HEK293 (cell line): ENCODE measurements at regions not wholly inside any gene's neighbourhood (a gene's known extent, or its start where the extent isn't known, plus 50 kb on each side); places are given as distances from the start of the nearest gene placed in this dataset.
A peak's percentile ranks its signal among the peaks of the same experiment; 100 is the strongest.

ENCODE experiments used
- CTCF ChIA-PET: fragments of 350-600 bp; formaldehyde crosslinking; extraction: SDS; loops from one replicate; lab custom pipeline; 2021; ENCODE audit warnings: antibody characterized with exemption; lab: Yijun Ruan, JAX
- POLR2A ChIA-PET: fragments of 300-600 bp; formaldehyde crosslinking; extraction: SDS; loops from one replicate; lab custom pipeline; 2020; ENCODE audit warnings: antibody characterized with exemption, inconsistent platforms; lab: Yijun Ruan, JAX
- H3K27ac ChIP-seq: fragments of 200-500 bp; sonication (Bioruptor generic); 2 replicates; pipeline ENCODE4 v1.5.1; 2014; ENCODE audit warnings: low read depth, low read length, control low read depth, inconsistent platforms; ENCODE audit errors: extremely low read depth
- H3K36me3 ChIP-seq, 2 experiments: fragments of 200-500 bp in 1 of 2; sonication (Bioruptor generic) in 1 of 2; 1 replicate in 1 of 2; 2 replicates in 1 of 2; pipeline ENCODE4 v1.5.1; 2014 to 2017; ENCODE audit warnings: inconsistent platforms in 2 of 2, low read length in 2 of 2; ENCODE audit not compliant: control insufficient read depth in 2 of 2, insufficient read depth in 1 of 2
- H3K4me1 ChIP-seq: fragments of 200-500 bp; sonication (Bioruptor generic); 2 replicates; pipeline ENCODE4 v1.5.1; 2014; ENCODE audit warnings: mild to moderate bottlenecking, low read length, inconsistent platforms; ENCODE audit not compliant: control insufficient read depth, insufficient read depth
- H3K4me3 ChIP-seq: 2 replicates; pipeline ENCODE4 v1.5.1; 2011; ENCODE audit warnings: low read depth, mild to moderate bottlenecking, control low read depth, low read length, moderate library complexity
- H3K9me3 ChIP-seq: fragments of 200-500 bp; sonication (Bioruptor generic); 2 replicates; pipeline ENCODE4 v1.5.1; 2014; ENCODE audit warnings: low read depth, low read length, inconsistent platforms; ENCODE audit not compliant: control insufficient read depth, insufficient read depth
- GLI2 ChIP-seq: fragments of 450-650 bp; formaldehyde crosslinking; IDR thresholded peaks from 2 replicates; pipeline ENCODE4; 2017; ENCODE audit warnings: missing biosample characterization, missing genetic modification characterization, low read depth, borderline replicate concordance
- HOXD13 ChIP-seq: sonication (generic); formaldehyde crosslinking; IDR thresholded peaks from 2 replicates; pipeline ENCODE4 v1.8.0; 2022; ENCODE audit warnings: missing genetic modification reagents, borderline replicate concordance
- INSM2 ChIP-seq: fragments of 450-650 bp; formaldehyde crosslinking; IDR thresholded peaks from 2 replicates; pipeline ENCODE4 v1.5.1; 2016; ENCODE audit warnings: missing biosample characterization, missing genetic modification characterization
- KLF10 ChIP-seq: fragments of 450-650 bp; IDR thresholded peaks from 2 replicates; pipeline ENCODE4 v1.5.1; 2018; ENCODE audit warnings: missing biosample characterization, mild to moderate bottlenecking, missing genetic modification characterization
- KLF7 ChIP-seq: fragments of 450-650 bp; formaldehyde crosslinking; IDR thresholded peaks from 2 replicates; pipeline ENCODE4 v1.5.1; 2016; ENCODE audit warnings: missing biosample characterization, missing genetic modification characterization, borderline replicate concordance
- KLF8 ChIP-seq: fragments of 450-650 bp; formaldehyde crosslinking; IDR thresholded peaks from 2 replicates; pipeline ENCODE4 v1.5.1; 2016; ENCODE audit warnings: missing biosample characterization, missing genetic modification characterization
- PRDM6 ChIP-seq: fragments of 450-650 bp; formaldehyde crosslinking; IDR thresholded peaks from 2 replicates; pipeline ENCODE4 v1.5.1; 2017; ENCODE audit warnings: missing biosample characterization, missing genetic modification characterization
- ZBTB11 ChIP-seq: fragments of 450-650 bp; formaldehyde crosslinking; conservative IDR thresholded peaks from 2 replicates; pipeline ENCODE4 v1.5.1; 2016; ENCODE audit warnings: low read depth, missing biosample characterization, missing genetic modification characterization
- ZBTB17 ChIP-seq: fragments of 450-650 bp; formaldehyde crosslinking; IDR thresholded peaks from 2 replicates; pipeline ENCODE4 v1.5.1; 2016; ENCODE audit warnings: missing biosample characterization, missing genetic modification characterization
- ZBTB26 ChIP-seq: fragments of 450-650 bp; formaldehyde crosslinking; optimal IDR thresholded peaks from 2 replicates; pipeline ENCODE3; 2016; ENCODE audit warnings: missing biosample characterization, mild to moderate bottlenecking, missing genetic modification characterization
- ZFP37 ChIP-seq: fragments of 450-650 bp; formaldehyde crosslinking; IDR thresholded peaks from 2 replicates; pipeline ENCODE4 v1.5.1; 2016; ENCODE audit warnings: missing biosample characterization, missing genetic modification characterization
- ZNF138 ChIP-seq: fragments of 450-650 bp; formaldehyde crosslinking; IDR thresholded peaks from 2 replicates; pipeline ENCODE4 v1.5.1; 2016; ENCODE audit warnings: missing biosample characterization, missing genetic modification characterization, borderline replicate concordance
- ZNF175 ChIP-seq: fragments of 450-650 bp; formaldehyde crosslinking; IDR thresholded peaks from 2 replicates; pipeline ENCODE4 v1.5.1; 2016; ENCODE audit warnings: missing biosample characterization, missing genetic modification characterization
- ZNF2 ChIP-seq: fragments of 450-650 bp; formaldehyde crosslinking; IDR thresholded peaks from 2 replicates; pipeline ENCODE4 v1.5.1; 2016; ENCODE audit warnings: missing biosample characterization, missing genetic modification characterization
- ZNF366 ChIP-seq: fragments of 450-650 bp; formaldehyde crosslinking; conservative IDR thresholded peaks from 2 replicates; pipeline ENCODE4 v1.5.1; 2016; ENCODE audit warnings: missing biosample characterization, missing genetic modification characterization
- ZNF501 ChIP-seq: fragments of 450-650 bp; formaldehyde crosslinking; IDR thresholded peaks from 2 replicates; pipeline ENCODE4 v1.5.1; 2016; ENCODE audit warnings: missing biosample characterization, missing genetic modification characterization
- ZNF514 ChIP-seq: fragments of 450-650 bp; formaldehyde crosslinking; IDR thresholded peaks from 2 replicates; pipeline ENCODE4 v1.5.1; 2016; ENCODE audit warnings: missing biosample characterization, missing genetic modification characterization
- ZNF529 ChIP-seq: fragments of 450-650 bp; formaldehyde crosslinking; IDR thresholded peaks from 2 replicates; pipeline ENCODE4 v1.5.1; 2017; ENCODE audit warnings: missing genetic modification characterization, missing biosample characterization; ENCODE audit not compliant: insufficient replicate concordance
- ZSCAN5A ChIP-seq: fragments of 450-650 bp; formaldehyde crosslinking; IDR thresholded peaks from 2 replicates; pipeline ENCODE4 v1.5.1; 2016; ENCODE audit warnings: missing biosample characterization, missing genetic modification characterization

GRCh38 chr6:125489579-125490285 is 188.0 kb upstream of the HDDC2 start:
- POLR2A ChIA-PET: no interaction called here
- Histone ChIP-seq H3K9me3 (no peaks in the 10 kb centered on the region), H3K36me3 (no peaks in the 10 kb centered on the region), H3K4me1 (no peaks in the 10 kb centered on the region), H3K4me3 (no peak overlapping the region), H3K27ac (no peak overlapping the region)
- CTCF ChIA-PET: interaction anchor here (0.6 kb wide), 1 partner anchor 259 kb away, joined by 3 read pairs; no protein-coding TSS in a partner anchor
- TF ChIP-seq ZBTB11 (tag by site-specific recombination) (no peak), ZSCAN5A (no peak), ZNF514 (tag by site-specific recombination) (no peak), ZNF501 (tag by site-specific recombination) (no peak), ZNF366 (tag by site-specific recombination) (no peak), ZNF529 (tag by site-specific recombination) (no peak), ZFP37 (tag by site-specific recombination) (no peak), KLF10 (tag by site-specific recombination) (no peak), KLF8 (no peak), HOXD13 (CRISPR knock-in tag) (no peak), INSM2 (tag by site-specific recombination) (no peak), ZNF2 (no peak), ZNF138 (tag by site-specific recombination) (no peak), GLI2 (tag by site-specific recombination) (no peak), KLF7 (no peak), ZNF175 (tag by site-specific recombination) (no peak)

GRCh38 chr6:125491860-125492618 is 190.3 kb upstream of the HDDC2 start:
- no peaks in the 10 kb centered on the region for H3K4me1 ChIP-seq
- CTCF ChIA-PET: interaction anchor here (1.0 kb wide), 1 partner anchor 261 kb away, joined by 3 read pairs; no protein-coding TSS in a partner anchor

More at GRCh38 chr6:125491860-125492618, 190.3 kb upstream of the HDDC2 start:
- TF ChIP-seq PRDM6 (0 out of 2 replicates have a peak, but pooled peaks have one; percentile 28), ZBTB17 (tag by site-specific recombination) (peak; percentile 16; the same call in 1 of the 2 replicates), ZBTB26 (no peak)
- TF ChIP-seq, all 188 proteins: peak for 2
- H3K4me3 ChIP-seq: no peak overlapping the region
- no peaks in the 10 kb centered on the region for H3K9me3 ChIP-seq
- no peak overlapping the region for H3K27ac ChIP-seq
- POLR2A ChIA-PET: no interaction called here
- no peaks in the 10 kb centered on the region for H3K36me3 ChIP-seq
